Thyroid gland (tissue), 4 donors: ENCODE measurements at regions not wholly inside any gene's neighbourhood (a gene's known extent, or its start where the extent isn't known, plus 50 kb on each side); places are given as distances from the start of the nearest gene placed in this dataset.

Experiments used
- POLR2A ChIP-seq, 2 donors: fragments of 450-650 bp; IDR thresholded peaks; one replicate each; pipeline ENCODE4 v1.6.1; 2017; ENCODE audit warnings: antibody characterized with exemption in 2 of 2, mild to moderate bottlenecking in 2 of 2, moderate library complexity in 1 of 2
- TF ChIP-seq, protein P1 (sequence below), 6 experiments: fragments of 200-600 bp in 3 of 6; fragments of 450-650 bp in 3 of 6; sonication (generic) in 3 of 6; IDR thresholded peaks; one replicate each; pipeline ENCODE4 v1.5.1; 2016 to 2019; ENCODE audit warnings: antibody characterized with exemption in 6 of 6, mild to moderate bottlenecking in 2 of 6, inconsistent platforms in 1 of 6, moderate library complexity in 1 of 6

- TF ChIP-seq, protein P1, sequence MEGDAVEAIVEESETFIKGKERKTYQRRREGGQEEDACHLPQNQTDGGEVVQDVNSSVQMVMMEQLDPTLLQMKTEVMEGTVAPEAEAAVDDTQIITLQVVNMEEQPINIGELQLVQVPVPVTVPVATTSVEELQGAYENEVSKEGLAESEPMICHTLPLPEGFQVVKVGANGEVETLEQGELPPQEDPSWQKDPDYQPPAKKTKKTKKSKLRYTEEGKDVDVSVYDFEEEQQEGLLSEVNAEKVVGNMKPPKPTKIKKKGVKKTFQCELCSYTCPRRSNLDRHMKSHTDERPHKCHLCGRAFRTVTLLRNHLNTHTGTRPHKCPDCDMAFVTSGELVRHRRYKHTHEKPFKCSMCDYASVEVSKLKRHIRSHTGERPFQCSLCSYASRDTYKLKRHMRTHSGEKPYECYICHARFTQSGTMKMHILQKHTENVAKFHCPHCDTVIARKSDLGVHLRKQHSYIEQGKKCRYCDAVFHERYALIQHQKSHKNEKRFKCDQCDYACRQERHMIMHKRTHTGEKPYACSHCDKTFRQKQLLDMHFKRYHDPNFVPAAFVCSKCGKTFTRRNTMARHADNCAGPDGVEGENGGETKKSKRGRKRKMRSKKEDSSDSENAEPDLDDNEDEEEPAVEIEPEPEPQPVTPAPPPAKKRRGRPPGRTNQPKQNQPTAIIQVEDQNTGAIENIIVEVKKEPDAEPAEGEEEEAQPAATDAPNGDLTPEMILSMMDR (IDR thresholded peaks at IDR 0.05), result no peak
- TF ChIP-seq POLR2A (IDR thresholded peaks at IDR 0.05), result no peak
Measured at GRCh38 chr7:21028599-21028998, 241.9 kb upstream of the SP8 start.
